B cell (primary cell): ENCODE measurements at regions not wholly inside any gene's neighbourhood (a gene's known extent, or its start where the extent isn't known, plus 50 kb on each side); places are given as distances from the start of the nearest gene placed in this dataset.

Source experiments
- ATAC-seq: fragments of 200-7000 bp; cut with Tn5 transposase; one replicate; pipeline ENCODE4 v1.10.0; 2021; ENCODE audit warnings: low read depth, mild to moderate bottlenecking, moderate number of reproducible peaks, moderate library complexity
- CTCF ChIA-PET: fragments of 350-600 bp; sonication (Branson Sonifier 250); formaldehyde crosslinking; loops from one replicate; lab custom pipeline; 2021; ENCODE audit warnings: antibody characterized with exemption, inconsistent platforms; lab: Charles Lee
- POLR2A ChIA-PET: fragments of 350-600 bp; sonication (Branson Sonifier 250); formaldehyde crosslinking; loops from one replicate; lab custom pipeline; 2021; ENCODE audit warnings: antibody characterized with exemption; lab: Charles Lee
- DNase-seq: peaks from one replicate; pipeline ENCODE4 v3.0.0; 2013
- H2AFZ ChIP-seq: 2 replicates; pipeline ENCODE4 v1.6.1; 2012; ENCODE audit warnings: mild to moderate bottlenecking, low read depth, low read length; ENCODE audit not compliant: insufficient read depth, poor library complexity, severe bottlenecking
- H3K27ac ChIP-seq, 2 donors: 1 replicate in 1 of 2; 2 replicates in 1 of 2; pipeline ENCODE4 v1.5.1; 2012 to 2013; ENCODE audit warnings: low read length in 2 of 2, mild to moderate bottlenecking in 2 of 2, moderate library complexity in 1 of 2
- H3K27me3 ChIP-seq, 4 experiments: fragments of 200-600 bp in 1 of 4; sonication (generic) in 1 of 4; replicated peaks in 1 of 4; 1 replicate in 2 of 4; 2 replicates in 2 of 4; pipeline versions ENCODE4 v1.6.1 to v1.7.0; 2013 to 2016; ENCODE audit warnings: low read length in 3 of 4, mild to moderate bottlenecking in 2 of 4, mixed read lengths in 1 of 4, moderate library complexity in 1 of 4; ENCODE audit not compliant: insufficient read depth in 4 of 4, control insufficient read depth in 3 of 4; ENCODE audit errors: control extremely low read depth in 1 of 4
- H3K36me3 ChIP-seq, 2 experiments: replicated peaks in 1 of 2; 1 replicate in 1 of 2; 2 replicates in 1 of 2; pipeline versions ENCODE4 v1.6.1 to v1.7.1; 2013; ENCODE audit warnings: low read length in 1 of 2; ENCODE audit not compliant: insufficient read depth in 2 of 2, control insufficient read depth in 1 of 2; ENCODE audit errors: control extremely low read depth in 1 of 2, extremely low read depth in 1 of 2
- H3K4me1 ChIP-seq, 2 donors: fragments of 200-600 bp in 1 of 2; sonication (generic) in 1 of 2; 1 replicate in 1 of 2; 2 replicates in 1 of 2; pipeline versions ENCODE4 v1.5.1 to v1.6.1; 2013 to 2017; ENCODE audit warnings: low read length in 2 of 2; ENCODE audit not compliant: control insufficient read depth in 2 of 2, insufficient read depth in 2 of 2
- H3K4me2 ChIP-seq: replicated peaks from 2 replicates; pipeline ENCODE3; 2012; ENCODE audit warnings: mild to moderate bottlenecking, low read depth, low read length; ENCODE audit not compliant: poor library complexity, severe bottlenecking
- H3K4me3 ChIP-seq, 5 experiments: fragments of 200-600 bp in 1 of 5; sonication (generic) in 1 of 5; 1 replicate in 3 of 5; 2 replicates in 2 of 5; pipeline versions ENCODE4 v1.5.1 to v1.7.0; 2011 to 2016; ENCODE audit warnings: low read length in 4 of 5, mild to moderate bottlenecking in 4 of 5, low read depth in 2 of 5, control low read depth in 1 of 5, moderate library complexity in 1 of 5; ENCODE audit not compliant: insufficient read depth in 1 of 5; ENCODE audit errors: control extremely low read depth in 1 of 5, extremely low read depth in 1 of 5
- H3K79me2 ChIP-seq: fragments of 200-600 bp; sonication (generic); one replicate; pipeline ENCODE4 v1.6.0; 2016; ENCODE audit warnings: low read length; ENCODE audit not compliant: control insufficient read depth, insufficient read depth
- H3K9ac ChIP-seq: fragments of 200-600 bp; sonication (generic); 2 replicates; pipeline ENCODE4 v1.6.1; 2017; ENCODE audit warnings: mild to moderate bottlenecking, low read length, moderate library complexity
- H3K9me3 ChIP-seq, 3 donors: one replicate each; pipeline versions ENCODE4 v1.6.1 to v1.7.1; 2013; ENCODE audit warnings: low read length in 2 of 3; ENCODE audit not compliant: control insufficient read depth in 2 of 3, insufficient read depth in 1 of 3; ENCODE audit errors: control extremely low read depth in 1 of 3
- H4K20me1 ChIP-seq: 2 replicates; pipeline ENCODE4 v1.6.0; 2012; ENCODE audit warnings: mild to moderate bottlenecking, low read length; ENCODE audit not compliant: insufficient read depth, control insufficient read depth, poor library complexity, severe bottlenecking
- H3K27ac Mint-ChIP-seq: one replicate; pipeline ENCODE4 v1.8.0; 2021; ENCODE audit warnings: mixed read lengths
- H3K27me3 Mint-ChIP-seq: one replicate; pipeline ENCODE4 v1.8.0; 2021; ENCODE audit warnings: mixed read lengths
- H3K4me1 Mint-ChIP-seq: one replicate; pipeline ENCODE4 v1.8.0; 2021; ENCODE audit warnings: mixed read lengths
- H3K4me3 Mint-ChIP-seq: one replicate; pipeline ENCODE4 v1.8.0; 2021; ENCODE audit warnings: mixed read lengths
- H3K9me3 Mint-ChIP-seq: one replicate; pipeline ENCODE4 v1.8.0; 2022; ENCODE audit warnings: mixed read lengths; ENCODE audit not compliant: insufficient read depth
- CTCF ChIP-seq: fragments of 200-600 bp; IDR thresholded peaks from one replicate; pipeline ENCODE4 v1.8.0; 2022; ENCODE audit warnings: antibody characterized with exemption, mild to moderate bottlenecking
- EZH2 ChIP-seq: IDR thresholded peaks from 2 replicates; pipeline ENCODE4 v1.6.1; 2012; ENCODE audit warnings: borderline replicate concordance, low read depth, mild to moderate bottlenecking, moderate library complexity, low read length; ENCODE audit not compliant: insufficient read depth, poor library complexity, severe bottlenecking
- WGBS: methylation state at CpG from one replicate; pipeline ENCODE4 v1.1.5; 2013; ENCODE audit warnings: missing lambda C conversion rate; ENCODE audit not compliant: insufficient coverage; 5-methylcytosine and 5-hydroxymethylcytosine counted together
- intact Hi-C: fragments of 100-400 bp; cut with micrococcal nuclease; formaldehyde crosslinking; loops from one replicate; pipeline ENCODE4 v1.10.0; 2022

GRCh38 chr16:86322283-86322682 is 188.0 kb upstream of the FOXF1 start:
- no peaks in the 10 kb centered on the region for H3K4me1 ChIP-seq
- no peaks in the 10 kb centered on the region for H3K36me3 ChIP-seq
- DNase-seq = no peak
- ATAC-seq = no peak
- no peak overlapping the region for H3K4me3 Mint-ChIP-seq
- H3K9ac ChIP-seq = no peak overlapping the region
- no peak overlapping the region for H3K4me2 ChIP-seq
- no peaks in the 10 kb centered on the region for H3K4me1 Mint-ChIP-seq
- peaks cover 0 to 11% (median 0%) of the 10 kb centered on the region in 3 donors for H3K9me3 ChIP-seq
- 10% methylated on average over 5 of the region's 6 CpGs for WGBS
- ChIA-PET CTCF (no interaction called here), POLR2A (no interaction called here)
- no peak overlapping the region for H2AFZ ChIP-seq
- H4K20me1 ChIP-seq = no peaks in the 10 kb centered on the region
- peaks cover 11% of the 10 kb centered on the region for H3K27me3 Mint-ChIP-seq
- intact Hi-C loops = no loop called here
- TF ChIP-seq EZH2 = no peak
- no peak for TF ChIP-seq CTCF
- H3K79me2 ChIP-seq = no peaks in the 10 kb centered on the region
- H3K9me3 Mint-ChIP-seq = no peaks in the 10 kb centered on the region
- H3K27ac ChIP-seq = no peak overlapping the region
- no peak overlapping the region for H3K27ac Mint-ChIP-seq
- peaks cover 0 to 8% (median 0%) of the 10 kb centered on the region in 4 experiments for H3K27me3 ChIP-seq
- H3K4me3 ChIP-seq = no peak overlapping the region

- Histone ChIP-seq H2AFZ (no peak overlapping the region), H3K4me2 (no peak overlapping the region), H3K4me1 (no peaks in the 10 kb centered on the region), H3K36me3 (no peaks in the 10 kb centered on the region), H3K27me3 (peaks cover 0 to 8% (median 0%) of the 10 kb centered on the region in 4 experiments), H3K9me3 (peaks cover 0 to 11% (median 0%) of the 10 kb centered on the region in 3 donors), H3K4me3 (no peak overlapping the region), H3K27ac (no peak overlapping the region), H4K20me1 (no peaks in the 10 kb centered on the region), H3K79me2 (no peaks in the 10 kb centered on the region), H3K9ac (no peak overlapping the region)
- ATAC-seq (no peak), DNase-seq (no peak)
- 72% methylated on average over 5 of the region's 8 CpGs for WGBS
- Mint-ChIP-seq H3K4me1 (no peaks in the 10 kb centered on the region), H3K27me3 (peaks cover 11% of the 10 kb centered on the region), H3K9me3 (no peaks in the 10 kb centered on the region), H3K4me3 (no peak overlapping the region), H3K27ac (no peak overlapping the region)
- intact Hi-C loops = no loop called here
- CTCF ChIA-PET = no interaction called here
- no peak for TF ChIP-seq EZH2
- POLR2A ChIA-PET = no interaction called here
Observed at GRCh38 chr16:86322806-86323205, 187.5 kb upstream of the FOXF1 start.
